ENCODE measurements at regions not wholly inside any gene's neighbourhood (a gene's known extent, or its start where the extent isn't known, plus 50 kb on each side); places are given as distances from the start of the nearest gene placed in this dataset.

GRCh38 chr5:120794121-120794520 is 330.0 kb downstream of the PRR16 start:
- TF ChIP-seq POLR2A (IDR thresholded peaks at IDR 0.05) = no peak
- TF ChIP-seq CTCF (IDR thresholded peaks at IDR 0.05) = no peak

Data from Peyer's patch (tissue), 4 donors.